ENCODE measurements at regions not wholly inside any gene's neighbourhood (a gene's known extent, or its start where the extent isn't known, plus 50 kb on each side); places are given as distances from the start of the nearest gene placed in this dataset.

GRCh38 chr6:225121-225721, 67.1 kb upstream of the DUSP22 start:
- no peaks in the 10 kb centered on the region for H3K9me3 ChIP-seq (ENCODE audit: control insufficient read depth in 4 of 4, insufficient read depth in 3 of 4, low read length in 3 of 4)
- DNase-seq (no peak), ATAC-seq (ENCODE audit: insufficient read depth, low FRiP score) (no peak)
- 29 to 46% methylated on average over 20 of the region's 20 CpGs for WGBS, 2 donors
- no peaks in the 10 kb centered on the region for H3K27me3 ChIP-seq (ENCODE audit: control insufficient read depth in 3 of 3, insufficient read depth in 3 of 3, low read length in 2 of 3)
- H3K4me1 ChIP-seq (ENCODE audit: control insufficient read depth in 5 of 5, insufficient read depth in 5 of 5, low read length in 5 of 5), result peaks cover 0 to 6% (median 0%) of the 10 kb centered on the region in 5 donors
- H3K4me3 ChIP-seq, result no peak overlapping the region
- H3K36me3 ChIP-seq (ENCODE audit: control insufficient read depth in 4 of 4, insufficient read depth in 4 of 4, low read length in 4 of 4), result no peaks in the 10 kb centered on the region
- H3K27ac ChIP-seq (ENCODE audit: low read depth in 1 of 2, low read length in 1 of 2), result no peak overlapping the region
- no peak overlapping the region for H3K9ac ChIP-seq (ENCODE audit: insufficient read depth in 1 of 2, low read length in 2 of 2)
- no peak for TF ChIP-seq CTCF (IDR thresholded peaks at IDR 0.05; ENCODE audit: control extremely low read depth, extremely low read depth)

- Histone ChIP-seq H3K9ac (ENCODE audit: insufficient read depth in 1 of 2, low read length in 2 of 2) (no peak overlapping the region), H3K4me3 (no peak overlapping the region), H3K9me3 (ENCODE audit: control insufficient read depth in 4 of 4, insufficient read depth in 3 of 4, low read length in 3 of 4) (no peaks in the 10 kb centered on the region), H3K27me3 (ENCODE audit: control insufficient read depth in 3 of 3, insufficient read depth in 3 of 3, low read length in 2 of 3) (no peaks in the 10 kb centered on the region), H3K27ac (ENCODE audit: low read depth in 1 of 2, low read length in 1 of 2) (no peak overlapping the region), H3K4me1 (ENCODE audit: control insufficient read depth in 5 of 5, insufficient read depth in 5 of 5, low read length in 5 of 5) (peaks cover 0 to 1% (median 0%) of the 10 kb centered on the region in 5 donors), H3K36me3 (ENCODE audit: control insufficient read depth in 4 of 4, insufficient read depth in 4 of 4, low read length in 4 of 4) (no peaks in the 10 kb centered on the region)
- 90 to 91% methylated on average over 17 of the region's 17 CpGs for WGBS, 2 donors
- DNase-seq, result no peak
- TF ChIP-seq CTCF (IDR thresholded peaks at IDR 0.05; ENCODE audit: control extremely low read depth, extremely low read depth), result no peak
- no peak for ATAC-seq (ENCODE audit: insufficient read depth, low FRiP score)
Observed at GRCh38 chr6:225907-226306, 66.4 kb upstream of the DUSP22 start.

DNA sequence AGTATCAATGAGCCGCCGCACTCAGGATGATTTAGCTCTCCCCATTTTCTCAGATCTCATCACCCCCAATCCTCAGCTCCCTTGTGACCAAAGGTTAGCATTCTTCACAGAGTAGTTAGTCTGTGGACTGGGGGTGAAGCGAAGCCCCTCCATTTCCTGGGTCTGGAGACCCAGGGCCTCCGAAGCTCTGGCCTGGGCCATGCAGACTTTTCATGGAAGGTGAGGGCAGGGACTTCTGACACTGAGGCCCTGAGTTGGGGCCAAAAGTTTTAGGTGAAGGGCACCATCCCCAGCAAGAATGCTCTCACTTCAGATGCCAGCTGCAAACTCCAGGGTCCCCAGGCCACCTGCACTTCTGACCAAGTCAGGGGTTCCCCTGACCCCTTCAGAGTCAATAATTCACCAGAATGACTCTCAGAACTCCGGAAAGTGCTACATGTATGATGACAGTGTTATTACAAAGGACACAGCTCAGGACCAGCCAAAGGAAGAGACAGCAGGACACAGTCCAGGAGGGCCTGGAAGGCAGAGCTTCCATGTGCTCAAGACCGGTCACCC, 65.7 kb upstream of the DUSP22 start:
- ATAC-seq (ENCODE audit: insufficient read depth, low FRiP score) (no peak), DNase-seq (no peak)
- no peaks in the 10 kb centered on the region for H3K9me3 ChIP-seq (ENCODE audit: control insufficient read depth in 4 of 4, insufficient read depth in 3 of 4, low read length in 3 of 4)
- H3K36me3 ChIP-seq (ENCODE audit: control insufficient read depth in 4 of 4, insufficient read depth in 4 of 4, low read length in 4 of 4), result no peaks in the 10 kb centered on the region
- WGBS, 2 donors, result 94 to 95% methylated on average over 6 of the region's 6 CpGs
- no peak overlapping the region for H3K9ac ChIP-seq (ENCODE audit: insufficient read depth in 1 of 2, low read length in 2 of 2)
- no peak for TF ChIP-seq CTCF (IDR thresholded peaks at IDR 0.05; ENCODE audit: control extremely low read depth, extremely low read depth)
- peaks cover 0 to 1% (median 0%) of the 10 kb centered on the region in 5 donors for H3K4me1 ChIP-seq (ENCODE audit: control insufficient read depth in 5 of 5, insufficient read depth in 5 of 5, low read length in 5 of 5)
- no peak overlapping the region for H3K27ac ChIP-seq (ENCODE audit: low read depth in 1 of 2, low read length in 1 of 2)
- no peaks in the 10 kb centered on the region for H3K27me3 ChIP-seq (ENCODE audit: control insufficient read depth in 3 of 3, insufficient read depth in 3 of 3, low read length in 2 of 3)
- no peak overlapping the region for H3K4me3 ChIP-seq

Measured in lung (tissue), 11 donors.